ENCODE measurements at regions not wholly inside any gene's neighbourhood (a gene's known extent, or its start where the extent isn't known, plus 50 kb on each side); places are given as distances from the start of the nearest gene placed in this dataset.

GRCh38 chr13:37410316-37410715 lies 188.3 kb downstream of the POSTN start (continued):
- TF ChIP-seq CTCF (IDR thresholded peaks at IDR 0.05 in 2 of 3, conservative IDR thresholded peaks at IDR 0.05 in 1 of 3; ENCODE audit: borderline replicate concordance in 1 of 3, insufficient read depth in 1 of 3, low read depth in 2 of 3, low read length in 2 of 3), result no peak
- no peak for TF ChIP-seq POLR2AphosphoS5 (IDR thresholded peaks at IDR 0.05; ENCODE audit: low read depth, low read length)
- no peak for TF ChIP-seq ZBTB33 (IDR thresholded peaks at IDR 0.05; ENCODE audit: extremely low read depth, insufficient replicate concordance, low read length)
- no peak for TF ChIP-seq SIN3A (IDR thresholded peaks at IDR 0.05; ENCODE audit: low read depth)

- H3K9ac ChIP-seq (ENCODE audit: low read length), result no peak overlapping the region
- no peak overlapping the region for H3K27ac ChIP-seq (ENCODE audit: low read depth, low read length)
- no peaks in the 10 kb centered on the region for H4K20me1 ChIP-seq (ENCODE audit: insufficient read depth)
- ChIA-PET CTCF (no interaction called here), RAD21 (ENCODE audit: low non-redundant PET in 1 of 2, low total read pairs in 2 of 2, uncharacterized antibody in 2 of 2, unreplicated experiment in 2 of 2) (no interaction called here), POLR2A (no interaction called here)
- H2AFZ ChIP-seq (ENCODE audit: low read depth, low read length, poor library complexity, severe bottlenecking), result no peak overlapping the region
- H3K27me3 ChIP-seq (ENCODE audit: insufficient read depth, low read length), result no peaks in the 10 kb centered on the region
- ATAC-seq, result no peak
- no peak overlapping the region for H3K4me3 ChIP-seq (replicated peaks in 1 of 2; ENCODE audit: low read depth in 1 of 2, low read length in 2 of 2)
- H3K36me3 ChIP-seq (ENCODE audit: control insufficient read depth in 1 of 2, insufficient read depth in 2 of 2, low read length in 2 of 2), result no peaks in the 10 kb centered on the region
- DNase-seq (ENCODE audit: low read depth, low spot score), result no peak
- H3K79me2 ChIP-seq (ENCODE audit: insufficient read depth, low read length), result no peaks in the 10 kb centered on the region
- peaks cover 8 to 21% of the 10 kb centered on the region in 2 experiments; a peak in 2 of 4 replicates for H3K9me3 ChIP-seq (ENCODE audit: control insufficient read depth in 1 of 2, insufficient read depth in 1 of 2, low read depth in 1 of 2, low read length in 2 of 2)
- intact Hi-C loops (cut with micrococcal nuclease), result no loop called here
- TF ChIP-seq ZFX (IDR thresholded peaks at IDR 0.05) (no peak), POLR2AphosphoS5 (IDR thresholded peaks at IDR 0.05; ENCODE audit: low read depth, low read length) (no peak), EGR1 (IDR thresholded peaks at IDR 0.05; ENCODE audit: low read depth) (no peak), ZBTB33 (IDR thresholded peaks at IDR 0.05; ENCODE audit: extremely low read depth, insufficient replicate concordance, low read length) (no peak), EZH2phosphoT487 (IDR thresholded peaks at IDR 0.05; ENCODE audit: borderline replicate concordance) (no peak), SRF (IDR thresholded peaks at IDR 0.05; ENCODE audit: low read depth) (no peak), TCF7L2 (IDR thresholded peaks at IDR 0.05; ENCODE audit: borderline replicate concordance, extremely low read depth, insufficient read depth, insufficient read length) (no peak), CTCF (IDR thresholded peaks at IDR 0.05 in 2 of 3, conservative IDR thresholded peaks at IDR 0.05 in 1 of 3; ENCODE audit: borderline replicate concordance in 1 of 3, insufficient read depth in 1 of 3, low read depth in 2 of 3, low read length in 2 of 3) (no peak), ZNF274 (IDR thresholded peaks at IDR 0.05; ENCODE audit: low read depth, low read length) (no peak), YY1 (IDR thresholded peaks at IDR 0.05; ENCODE audit: extremely low read depth, insufficient replicate concordance, low read depth, low read length) (no peak), POLR2A (IDR thresholded peaks at IDR 0.05; ENCODE audit: borderline replicate concordance, extremely low read depth, insufficient read depth, insufficient read length) (no peak), RAD21 (IDR thresholded peaks at IDR 0.05; ENCODE audit: low read depth) (no peak)
- TF ChIP-seq, protein P1, sequence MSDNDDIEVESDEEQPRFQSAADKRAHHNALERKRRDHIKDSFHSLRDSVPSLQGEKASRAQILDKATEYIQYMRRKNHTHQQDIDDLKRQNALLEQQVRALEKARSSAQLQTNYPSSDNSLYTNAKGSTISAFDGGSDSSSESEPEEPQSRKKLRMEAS (IDR thresholded peaks at IDR 0.05), result no peak
- no peaks in the 10 kb centered on the region for H3K4me1 ChIP-seq (ENCODE audit: control insufficient read depth in 1 of 2, insufficient read depth in 2 of 2, low read length in 2 of 2)
- H3K9me2 ChIP-seq (ENCODE audit: insufficient read depth), result no peaks in the 10 kb centered on the region
- no TSS peak for BruUV-seq (replicated peaks)
- H3K4me2 ChIP-seq (ENCODE audit: low read length), result no peak overlapping the region
These were observed 188.8 kb downstream of the POSTN start for GRCh38 chr13:37409756-37410155.

All from HCT116 (cell line).